ENCODE measurements at regions not wholly inside any gene's neighbourhood (a gene's known extent, or its start where the extent isn't known, plus 50 kb on each side); places are given as distances from the start of the nearest gene placed in this dataset.

- Mint-ChIP-seq H3K27ac (no peak overlapping the region), H3K36me3 (no peaks in the 10 kb centered on the region), H3K27me3 (ENCODE audit: low read depth in 3 of 3) (no peaks in the 10 kb centered on the region), H3K9me3 (peaks cover 0 to 9% (median 5%) of the 10 kb centered on the region in 7 donors), H3K4me1 (no peaks in the 10 kb centered on the region), H3K4me3 (no peak overlapping the region)
- DNase-seq: no peak
- Histone ChIP-seq H3K27me3 (ENCODE audit: control insufficient read depth in 2 of 2, insufficient read depth in 2 of 2, low read length in 2 of 2) (no peaks in the 10 kb centered on the region), H3K9ac (ENCODE audit: insufficient read depth, low read length, poor library complexity, severe bottlenecking) (no peak overlapping the region), H3K4me1 (ENCODE audit: control insufficient read depth in 1 of 2, insufficient read depth in 2 of 2, low read length in 2 of 2) (no peaks in the 10 kb centered on the region), H3K9me3 (replicated peaks in 1 of 2; ENCODE audit: control insufficient read depth in 1 of 2, insufficient read depth in 1 of 2, low read length in 2 of 2) (peaks cover 0 to 10% of the 10 kb centered on the region in 2 donors), H3K79me2 (ENCODE audit: insufficient read depth, low read length) (no peaks in the 10 kb centered on the region), H3K4me3 (replicated peaks in 1 of 3; ENCODE audit: low read depth in 2 of 3, low read length in 3 of 3) (no peak overlapping the region), H3K4me2 (replicated peaks; ENCODE audit: extremely low read depth, low read length, poor library complexity, severe bottlenecking) (no peak overlapping the region), H3K36me3 (replicated peaks in 1 of 2; ENCODE audit: control insufficient read depth in 1 of 2, insufficient read depth in 2 of 2, low read length in 2 of 2) (no peaks in the 10 kb centered on the region), H2AFZ (ENCODE audit: insufficient read depth, low read depth, low read length, poor library complexity, severe bottlenecking) (no peak overlapping the region), H4K20me1 (ENCODE audit: insufficient read depth, low read length) (no peaks in the 10 kb centered on the region), H3K27ac (ENCODE audit: low read depth in 1 of 2, low read length in 2 of 2) (no peak overlapping the region)
- TF ChIP-seq, protein P1, sequence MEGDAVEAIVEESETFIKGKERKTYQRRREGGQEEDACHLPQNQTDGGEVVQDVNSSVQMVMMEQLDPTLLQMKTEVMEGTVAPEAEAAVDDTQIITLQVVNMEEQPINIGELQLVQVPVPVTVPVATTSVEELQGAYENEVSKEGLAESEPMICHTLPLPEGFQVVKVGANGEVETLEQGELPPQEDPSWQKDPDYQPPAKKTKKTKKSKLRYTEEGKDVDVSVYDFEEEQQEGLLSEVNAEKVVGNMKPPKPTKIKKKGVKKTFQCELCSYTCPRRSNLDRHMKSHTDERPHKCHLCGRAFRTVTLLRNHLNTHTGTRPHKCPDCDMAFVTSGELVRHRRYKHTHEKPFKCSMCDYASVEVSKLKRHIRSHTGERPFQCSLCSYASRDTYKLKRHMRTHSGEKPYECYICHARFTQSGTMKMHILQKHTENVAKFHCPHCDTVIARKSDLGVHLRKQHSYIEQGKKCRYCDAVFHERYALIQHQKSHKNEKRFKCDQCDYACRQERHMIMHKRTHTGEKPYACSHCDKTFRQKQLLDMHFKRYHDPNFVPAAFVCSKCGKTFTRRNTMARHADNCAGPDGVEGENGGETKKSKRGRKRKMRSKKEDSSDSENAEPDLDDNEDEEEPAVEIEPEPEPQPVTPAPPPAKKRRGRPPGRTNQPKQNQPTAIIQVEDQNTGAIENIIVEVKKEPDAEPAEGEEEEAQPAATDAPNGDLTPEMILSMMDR (IDR thresholded peaks at IDR 0.05): no peak
- intact Hi-C loops (cut with micrococcal nuclease): no loop called here
Observed at GRCh38 chr3:162764808-162765071, 1268.1 kb downstream of the OTOL1 start.

DNA sequence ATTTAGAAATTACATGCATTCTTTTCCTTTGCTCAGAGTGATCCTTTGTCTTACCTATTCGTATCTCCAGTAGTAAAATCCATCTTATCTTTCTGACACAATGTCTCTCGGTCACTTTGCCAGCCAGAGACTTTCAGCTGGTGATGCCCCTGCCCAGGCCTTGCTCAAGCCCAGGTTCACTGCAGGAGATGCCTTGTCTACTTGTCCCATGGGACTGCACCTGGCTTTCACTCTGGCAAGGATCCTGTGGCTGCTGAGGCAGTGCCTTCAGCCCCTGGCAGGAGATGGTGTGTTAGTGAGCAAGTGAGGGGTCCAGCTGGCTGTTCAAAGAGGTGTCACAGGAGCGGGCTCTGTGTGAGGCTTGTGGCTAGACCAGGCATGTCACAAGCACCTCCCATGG, 1268.9 kb downstream of the OTOL1 start:
- DNase-seq: no peak
- WGBS (ENCODE audit: insufficient coverage): 91% methylated on average over 3 of the region's 3 CpGs
- no peaks in the 10 kb centered on the region for H3K4me1 Mint-ChIP-seq

More for the DNA sequence above, 1268.9 kb downstream of the OTOL1 start:
- no peak overlapping the region for H3K4me3 ChIP-seq (replicated peaks in 1 of 3; ENCODE audit: low read depth in 2 of 3, low read length in 3 of 3)
- Mint-ChIP-seq H3K9me3 (peaks cover 0 to 9% (median 5%) of the 10 kb centered on the region in 7 donors), H3K27me3 (ENCODE audit: low read depth in 3 of 3) (no peaks in the 10 kb centered on the region), H3K4me3 (no peak overlapping the region), H3K27ac (no peak overlapping the region), H3K36me3 (no peaks in the 10 kb centered on the region)
- no peaks in the 10 kb centered on the region for H3K36me3 ChIP-seq (replicated peaks in 1 of 2; ENCODE audit: control insufficient read depth in 1 of 2, insufficient read depth in 2 of 2, low read length in 2 of 2)
- no peak overlapping the region for H2AFZ ChIP-seq (ENCODE audit: insufficient read depth, low read depth, low read length, poor library complexity, severe bottlenecking)
- no peaks in the 10 kb centered on the region for H4K20me1 ChIP-seq (ENCODE audit: insufficient read depth, low read length)
- H3K9ac ChIP-seq (ENCODE audit: insufficient read depth, low read length, poor library complexity, severe bottlenecking): no peak overlapping the region
- H3K4me1 ChIP-seq (ENCODE audit: control insufficient read depth in 1 of 2, insufficient read depth in 2 of 2, low read length in 2 of 2): no peaks in the 10 kb centered on the region
- peaks cover 0 to 10% of the 10 kb centered on the region in 2 donors for H3K9me3 ChIP-seq (replicated peaks in 1 of 2; ENCODE audit: control insufficient read depth in 1 of 2, insufficient read depth in 1 of 2, low read length in 2 of 2)
- no peak overlapping the region for H3K27ac ChIP-seq (ENCODE audit: low read depth in 1 of 2, low read length in 2 of 2)
- intact Hi-C loops (cut with micrococcal nuclease): no loop called here
- H3K27me3 ChIP-seq (ENCODE audit: control insufficient read depth in 2 of 2, insufficient read depth in 2 of 2, low read length in 2 of 2): no peaks in the 10 kb centered on the region
- no peak overlapping the region for H3K4me2 ChIP-seq (replicated peaks; ENCODE audit: extremely low read depth, low read length, poor library complexity, severe bottlenecking)
- TF ChIP-seq, protein P1 (IDR thresholded peaks at IDR 0.05): no peak
- H3K79me2 ChIP-seq (ENCODE audit: insufficient read depth, low read length): no peaks in the 10 kb centered on the region

Measured in CD14-positive monocyte (primary cell).